ENCODE measurements at regions not wholly inside any gene's neighbourhood (a gene's known extent, or its start where the extent isn't known, plus 50 kb on each side); places are given as distances from the start of the nearest gene placed in this dataset.

DNA sequence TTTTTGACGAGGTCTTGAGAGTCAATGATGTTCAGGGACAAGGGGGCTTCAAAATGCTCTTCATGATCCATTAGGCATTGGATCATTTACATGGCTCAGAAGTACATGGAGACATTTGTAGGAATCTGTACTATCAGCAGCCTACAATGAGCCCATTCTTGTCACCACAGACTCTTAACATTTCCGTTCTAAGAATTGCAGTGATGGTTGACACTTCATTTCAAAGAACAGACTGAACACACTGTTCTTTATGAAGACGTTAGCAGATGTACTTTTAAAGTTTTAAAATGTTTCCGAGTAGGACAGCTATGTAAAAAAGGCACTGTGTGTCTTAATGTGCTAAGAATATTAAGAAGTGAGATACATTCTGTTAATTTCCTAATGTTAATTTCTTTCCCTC, 97.3 kb upstream of the GOT2 start:
- TF ChIP-seq Cebpa-rat (IDR thresholded peaks at IDR 0.05) = no peak
- Histone ChIP-seq H3K4me1 (no peaks in the 10 kb centered on the region), H3K4me3 (no peak overlapping the region), H3K9ac (no peak overlapping the region), H3K4me2 (no peak overlapping the region), H4K20me1 (no peaks in the 10 kb centered on the region), H3K36me3 (no peaks in the 10 kb centered on the region), H3K27me3 (no peaks in the 10 kb centered on the region), H3K9me3 (no peaks in the 10 kb centered on the region), H3K27ac (no peak overlapping the region)

DNA sequence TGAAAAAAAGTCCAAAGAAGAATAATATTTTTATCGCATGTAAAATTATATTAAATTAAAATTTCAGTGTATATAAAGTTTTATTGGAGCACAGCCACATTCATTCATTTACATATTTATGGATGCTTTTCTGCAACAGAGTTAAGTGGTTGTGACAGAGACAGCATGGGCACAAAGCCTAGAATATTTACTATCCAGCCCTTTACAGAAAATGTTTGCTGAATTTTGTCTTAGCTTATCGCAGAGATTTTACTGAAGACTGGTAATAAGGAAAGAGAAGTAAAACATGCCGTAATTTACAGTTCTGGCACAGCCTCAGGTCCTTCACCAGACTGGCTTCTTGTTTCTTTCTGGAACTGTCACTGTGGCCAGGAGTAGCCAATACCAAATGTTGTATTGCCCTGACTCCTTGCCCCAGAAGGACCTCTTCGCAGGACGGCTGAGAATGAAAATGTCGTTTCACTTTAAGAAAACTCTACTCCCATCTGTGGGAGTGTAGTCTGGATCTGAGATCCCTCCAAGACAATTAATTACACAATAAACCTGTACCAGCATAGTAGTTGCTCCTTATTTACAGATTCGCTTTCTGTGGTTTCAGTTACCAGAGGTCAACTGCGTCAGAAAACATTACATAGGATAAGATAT, 94.9 kb upstream of the GOT2 start:
- Histone ChIP-seq H3K36me3 (no peaks in the 10 kb centered on the region), H3K9ac (no peak overlapping the region), H3K4me2 (no peak overlapping the region), H3K4me3 (no peak overlapping the region), H3K27ac (no peak overlapping the region), H3K27me3 (no peaks in the 10 kb centered on the region), H4K20me1 (no peaks in the 10 kb centered on the region), H3K4me1 (no peaks in the 10 kb centered on the region), H3K9me3 (no peaks in the 10 kb centered on the region)
- TF ChIP-seq Cebpa-rat (IDR thresholded peaks at IDR 0.05) = no peak

DNA sequence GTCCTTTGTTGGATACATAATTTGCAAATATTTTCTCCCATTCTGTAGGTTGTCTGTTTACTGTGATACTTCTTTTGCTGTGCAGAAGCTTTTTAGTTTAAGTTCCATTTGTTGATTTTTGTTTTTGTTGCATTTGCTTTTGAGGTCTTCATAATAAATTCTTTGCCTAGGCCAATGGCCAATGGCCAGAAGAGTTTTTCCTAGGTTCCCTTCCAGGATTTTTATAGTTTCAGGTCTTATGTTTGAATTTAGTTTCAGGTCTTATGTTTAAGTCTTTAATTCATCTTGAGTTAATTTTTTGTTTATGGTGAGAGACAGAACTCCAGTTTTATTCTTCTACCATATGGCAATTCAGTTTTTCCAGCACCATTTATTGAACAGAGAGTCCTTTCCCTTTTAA, 90.1 kb upstream of the GOT2 start:
- H3K27ac ChIP-seq = no peak overlapping the region
- H3K27me3 ChIP-seq = no peaks in the 10 kb centered on the region
- no peaks in the 10 kb centered on the region for H3K36me3 ChIP-seq
- no peaks in the 10 kb centered on the region for H3K4me1 ChIP-seq
- H4K20me1 ChIP-seq = no peaks in the 10 kb centered on the region
- H3K9ac ChIP-seq = no peak overlapping the region
- no peak for TF ChIP-seq Cebpa-rat (IDR thresholded peaks at IDR 0.05)
- H3K9me3 ChIP-seq = peaks cover 4% of the 10 kb centered on the region
- no peak overlapping the region for H3K4me2 ChIP-seq
- no peak overlapping the region for H3K4me3 ChIP-seq

DNA sequence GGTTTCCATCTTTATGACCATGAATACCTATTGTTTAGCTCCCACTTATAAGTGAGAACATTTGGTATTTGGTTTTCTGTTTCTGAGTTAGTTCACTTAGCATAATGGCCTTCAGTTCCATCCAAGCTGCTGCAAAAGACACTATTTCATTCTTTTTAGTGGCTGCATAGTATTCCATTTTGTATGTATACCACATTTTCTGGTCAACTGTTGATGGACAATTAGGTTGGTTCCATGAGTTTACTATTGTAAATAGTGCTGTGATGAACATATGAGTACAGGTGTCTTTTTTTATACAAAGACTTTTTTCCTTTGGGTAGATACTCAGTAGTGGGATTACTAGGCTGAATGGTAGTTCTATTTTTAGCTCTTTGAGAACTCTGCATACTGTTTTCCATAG, 87.8 kb upstream of the GOT2 start:
- no peak for TF ChIP-seq Cebpa-rat (IDR thresholded peaks at IDR 0.05)
- Histone ChIP-seq H3K4me1 (no peaks in the 10 kb centered on the region), H3K9ac (no peak overlapping the region), H3K36me3 (no peaks in the 10 kb centered on the region), H3K9me3 (peaks cover 4% of the 10 kb centered on the region), H3K4me2 (no peak overlapping the region), H3K4me3 (no peak overlapping the region), H3K27me3 (no peaks in the 10 kb centered on the region), H4K20me1 (no peaks in the 10 kb centered on the region), H3K27ac (no peak overlapping the region)

DNA sequence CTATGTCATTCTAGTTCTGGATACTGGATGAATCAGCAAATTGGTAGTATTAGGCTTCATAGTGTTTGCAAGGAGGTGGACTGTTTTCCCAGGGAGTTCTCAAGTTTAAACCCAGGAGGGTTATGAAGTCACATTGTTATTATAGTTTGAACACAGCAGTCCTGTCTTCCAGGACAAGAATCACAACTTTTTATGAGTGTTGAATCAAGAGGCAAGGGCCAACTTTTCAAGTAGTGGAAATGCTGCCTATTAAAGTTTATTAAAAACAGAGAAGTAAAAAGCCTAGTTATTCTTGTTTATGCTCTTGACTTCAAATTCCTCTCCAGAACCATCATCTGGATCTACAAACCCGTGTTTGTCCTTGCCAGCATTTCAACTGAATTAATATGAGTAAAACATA, 86.3 kb upstream of the GOT2 start:
- H3K27me3 ChIP-seq = no peaks in the 10 kb centered on the region
- no peaks in the 10 kb centered on the region for H3K36me3 ChIP-seq
- H3K27ac ChIP-seq = no peak overlapping the region
- no peaks in the 10 kb centered on the region for H4K20me1 ChIP-seq
- no peak overlapping the region for H3K9ac ChIP-seq
- peaks cover 4% of the 10 kb centered on the region for H3K9me3 ChIP-seq
- no peaks in the 10 kb centered on the region for H3K4me1 ChIP-seq
- H3K4me2 ChIP-seq = no peak overlapping the region
- H3K4me3 ChIP-seq = no peak overlapping the region
- TF ChIP-seq Cebpa-rat (IDR thresholded peaks at IDR 0.05) = no peak

DNA sequence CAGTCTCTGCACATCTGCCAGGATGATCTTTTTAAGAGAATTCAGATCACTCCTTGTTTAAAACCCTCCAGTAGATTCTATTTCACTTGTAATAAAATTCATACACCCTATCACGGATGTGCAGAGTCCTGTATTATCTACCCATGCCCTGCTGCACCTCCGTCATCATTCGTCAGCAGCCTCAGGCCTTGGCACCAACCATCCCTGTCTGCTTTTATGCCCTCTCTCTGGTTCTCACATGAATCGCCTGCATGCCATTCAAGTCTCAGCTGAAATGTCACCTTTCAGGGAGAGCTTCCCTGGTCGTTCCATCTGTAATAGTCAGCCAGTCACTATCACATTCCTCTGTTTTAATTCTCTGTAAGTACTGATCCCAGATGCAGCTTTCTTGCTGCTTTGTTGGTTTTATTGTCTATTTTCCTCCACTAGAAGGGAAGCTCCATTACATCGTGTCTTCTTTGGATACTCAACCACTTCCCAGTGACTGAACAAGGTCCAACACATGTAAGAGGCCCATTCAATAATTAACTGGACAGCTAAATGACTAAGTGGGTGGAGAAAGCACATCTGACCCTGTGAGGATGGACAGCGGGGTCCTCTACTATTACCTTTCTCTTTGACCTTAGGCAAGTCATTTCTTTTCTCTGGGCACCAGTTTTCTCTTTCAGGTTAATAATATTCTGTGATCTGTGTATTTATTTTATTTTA, 81.2 kb upstream of the GOT2 start:
- H3K27ac ChIP-seq = no peak overlapping the region
- no peak for TF ChIP-seq Cebpa-rat (IDR thresholded peaks at IDR 0.05)

DNA sequence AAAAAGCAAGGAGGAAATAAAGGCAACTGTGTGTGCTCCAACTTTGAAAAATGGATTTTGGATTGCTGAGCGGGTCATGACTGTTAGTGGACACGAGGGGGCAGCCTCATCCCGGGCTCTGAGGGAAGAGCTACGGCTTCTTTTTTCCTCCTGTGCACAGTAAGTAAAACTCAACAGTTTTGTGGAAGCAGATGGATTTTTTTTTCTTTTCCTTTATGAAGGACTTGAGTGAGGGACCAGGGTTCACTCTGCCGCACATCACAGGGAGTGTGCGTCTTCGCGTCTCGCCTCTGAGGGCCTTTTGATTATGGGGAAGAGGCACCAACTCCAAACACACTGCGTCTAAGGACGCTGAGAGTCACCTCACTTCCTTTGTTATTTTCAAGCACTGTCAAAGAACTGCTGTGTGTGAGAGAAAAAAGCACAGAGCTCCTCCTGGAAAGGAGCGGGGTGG, 80.3 kb upstream of the GOT2 start:
- no peaks in the 10 kb centered on the region for H3K27me3 ChIP-seq
- H3K9me3 ChIP-seq = no peaks in the 10 kb centered on the region
- no peaks in the 10 kb centered on the region for H3K4me1 ChIP-seq
- peak overlapping the region; percentile 65; the same call in 1 of the 2 replicates for H3K9ac ChIP-seq
- H3K27ac ChIP-seq = 0 out of 2 replicates have a peak overlapping the region, but pooled peaks have one; percentile 49
- no peaks in the 10 kb centered on the region for H3K36me3 ChIP-seq
- no peaks in the 10 kb centered on the region for H4K20me1 ChIP-seq
- peak overlapping the region; percentile 48; the same call in 1 of the 2 replicates for H3K4me3 ChIP-seq
- TF ChIP-seq Cebpa-rat (IDR thresholded peaks at IDR 0.05) = no peak
- peak overlapping the region; percentile 78 for H3K4me2 ChIP-seq

More for the DNA sequence above, 81.2 kb upstream of the GOT2 start:
- no peaks in the 10 kb centered on the region for H3K27me3 ChIP-seq
- H3K4me3 ChIP-seq = no peak overlapping the region
- H3K4me2 ChIP-seq = no peak overlapping the region
- no peaks in the 10 kb centered on the region for H4K20me1 ChIP-seq
- no peaks in the 10 kb centered on the region for H3K4me1 ChIP-seq
- no peak overlapping the region for H3K9ac ChIP-seq
- no peaks in the 10 kb centered on the region for H3K36me3 ChIP-seq
- no peaks in the 10 kb centered on the region for H3K9me3 ChIP-seq

DNA sequence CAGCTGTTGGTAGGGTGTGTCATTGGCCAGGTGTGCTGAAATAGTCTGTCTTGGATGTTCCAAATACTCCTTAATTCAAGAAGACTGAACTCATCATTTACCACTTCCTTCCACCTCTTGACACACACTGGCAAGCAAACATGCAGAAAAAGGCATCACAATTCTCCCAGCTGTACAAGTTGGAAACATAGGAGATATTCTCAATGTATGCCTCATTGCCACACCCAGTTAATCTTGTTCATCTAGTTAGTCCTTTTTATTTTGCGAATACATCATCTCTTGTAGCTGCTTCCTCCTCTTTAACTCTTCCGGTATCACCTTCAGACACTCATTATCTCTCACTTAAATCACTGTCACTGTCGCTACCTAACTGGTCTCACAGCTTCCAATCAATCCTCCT, 75.1 kb upstream of the GOT2 start:
- Histone ChIP-seq H3K27me3 (no peaks in the 10 kb centered on the region), H3K27ac (no peak overlapping the region), H3K36me3 (no peaks in the 10 kb centered on the region), H3K4me3 (no peak overlapping the region), H3K9ac (no peak overlapping the region), H3K4me2 (no peak overlapping the region), H4K20me1 (no peaks in the 10 kb centered on the region), H3K9me3 (peaks cover 16% of the 10 kb centered on the region), H3K4me1 (peaks cover 7% of the 10 kb centered on the region; the same call in 1 of the 2 replicates)
- no peak for TF ChIP-seq Cebpa-rat (IDR thresholded peaks at IDR 0.05)

DNA sequence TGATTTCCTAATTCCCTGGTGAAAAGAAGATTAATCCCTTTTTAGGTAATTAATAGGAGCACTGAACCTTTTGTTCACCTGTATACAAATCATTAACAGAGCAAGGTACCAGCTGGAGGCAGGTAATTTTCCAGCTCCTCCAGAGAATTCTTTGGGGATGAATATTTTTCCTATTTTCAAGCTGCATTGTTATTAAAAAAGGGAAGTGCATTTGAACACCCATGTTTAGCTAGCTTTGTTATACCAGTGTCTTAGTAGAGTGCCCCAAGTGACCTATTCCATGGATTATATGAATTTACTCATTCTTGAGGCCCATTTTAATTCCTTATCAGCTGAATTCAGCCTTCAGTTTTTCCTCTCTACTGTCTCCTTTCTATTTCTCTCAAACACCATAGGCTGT, 73.2 kb upstream of the GOT2 start:
- Histone ChIP-seq H3K4me2 (no peak overlapping the region), H3K36me3 (no peaks in the 10 kb centered on the region), H3K27me3 (no peaks in the 10 kb centered on the region), H3K9me3 (peaks cover 26% of the 10 kb centered on the region), H4K20me1 (no peaks in the 10 kb centered on the region), H3K4me1 (peaks cover 7% of the 10 kb centered on the region; the same call in 1 of the 2 replicates), H3K27ac (no peak overlapping the region), H3K9ac (no peak overlapping the region), H3K4me3 (no peak overlapping the region)
- no peak for TF ChIP-seq Cebpa-rat (IDR thresholded peaks at IDR 0.05)

DNA sequence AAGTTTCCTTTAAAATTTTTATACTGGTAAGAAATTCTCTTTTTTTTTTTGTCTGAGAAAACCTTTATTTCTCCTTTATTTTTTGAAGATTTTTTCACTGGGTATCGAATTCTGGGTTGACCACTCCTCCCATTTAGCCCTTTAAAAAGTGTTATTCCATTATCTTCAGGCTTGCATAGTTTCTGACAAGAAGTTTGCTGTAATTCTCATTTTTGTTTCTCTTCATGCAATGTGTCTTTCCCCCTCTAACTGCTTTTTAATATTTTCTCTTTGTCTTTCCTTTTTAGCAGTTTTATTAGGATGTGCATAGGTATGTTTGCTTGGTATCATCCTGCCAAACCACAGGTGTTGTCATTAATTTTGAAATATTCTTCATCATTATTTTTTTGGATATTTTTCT, 67.7 kb upstream of the GOT2 start:
- Histone ChIP-seq H3K9ac (no peak overlapping the region), H3K36me3 (no peaks in the 10 kb centered on the region), H4K20me1 (no peaks in the 10 kb centered on the region), H3K4me2 (no peak overlapping the region), H3K27ac (no peak overlapping the region), H3K4me1 (no peaks in the 10 kb centered on the region), H3K27me3 (no peaks in the 10 kb centered on the region), H3K4me3 (no peak overlapping the region), H3K9me3 (peaks cover 37% of the 10 kb centered on the region)
- TF ChIP-seq Cebpa-rat (IDR thresholded peaks at IDR 0.05) = no peak
